ENCODE measurements at regions not wholly inside any gene's neighbourhood (a gene's known extent, or its start where the extent isn't known, plus 50 kb on each side); places are given as distances from the start of the nearest gene placed in this dataset.

DNA sequence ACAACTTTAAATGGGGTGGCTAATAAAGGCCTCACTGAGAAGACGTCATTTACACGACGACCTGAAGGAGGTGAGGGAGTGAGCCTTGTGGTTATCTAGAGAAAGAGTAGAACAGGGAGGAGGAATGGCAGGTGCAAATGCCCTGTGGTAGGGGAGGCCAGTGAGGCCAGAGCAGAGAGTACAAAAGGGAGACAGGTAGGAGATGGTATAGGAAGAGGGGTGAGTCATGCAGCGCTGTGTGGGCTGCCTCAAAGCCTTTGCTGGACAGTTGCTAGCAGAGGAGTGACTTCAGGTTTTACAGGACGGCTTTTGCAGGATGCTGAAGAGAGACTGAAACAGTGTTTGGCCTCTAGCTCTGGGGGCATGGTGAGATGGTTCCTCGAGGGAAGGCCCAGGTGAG is 116.0 kb downstream of the IER5 start:
- TF ChIP-seq POLR2A (IDR thresholded peaks at IDR 0.05): no peak
- TF ChIP-seq, protein P1, sequence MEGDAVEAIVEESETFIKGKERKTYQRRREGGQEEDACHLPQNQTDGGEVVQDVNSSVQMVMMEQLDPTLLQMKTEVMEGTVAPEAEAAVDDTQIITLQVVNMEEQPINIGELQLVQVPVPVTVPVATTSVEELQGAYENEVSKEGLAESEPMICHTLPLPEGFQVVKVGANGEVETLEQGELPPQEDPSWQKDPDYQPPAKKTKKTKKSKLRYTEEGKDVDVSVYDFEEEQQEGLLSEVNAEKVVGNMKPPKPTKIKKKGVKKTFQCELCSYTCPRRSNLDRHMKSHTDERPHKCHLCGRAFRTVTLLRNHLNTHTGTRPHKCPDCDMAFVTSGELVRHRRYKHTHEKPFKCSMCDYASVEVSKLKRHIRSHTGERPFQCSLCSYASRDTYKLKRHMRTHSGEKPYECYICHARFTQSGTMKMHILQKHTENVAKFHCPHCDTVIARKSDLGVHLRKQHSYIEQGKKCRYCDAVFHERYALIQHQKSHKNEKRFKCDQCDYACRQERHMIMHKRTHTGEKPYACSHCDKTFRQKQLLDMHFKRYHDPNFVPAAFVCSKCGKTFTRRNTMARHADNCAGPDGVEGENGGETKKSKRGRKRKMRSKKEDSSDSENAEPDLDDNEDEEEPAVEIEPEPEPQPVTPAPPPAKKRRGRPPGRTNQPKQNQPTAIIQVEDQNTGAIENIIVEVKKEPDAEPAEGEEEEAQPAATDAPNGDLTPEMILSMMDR (IDR thresholded peaks at IDR 0.05): no peak
